Subcutaneous abdominal adipose tissue (tissue), 5 donors: ENCODE measurements at regions not wholly inside any gene's neighbourhood (a gene's known extent, or its start where the extent isn't known, plus 50 kb on each side); places are given as distances from the start of the nearest gene placed in this dataset.

ENCODE experiments used
- H3K27ac ChIP-seq: one replicate; pipeline ENCODE4 v1.7.0; 2013; ENCODE audit warnings: low read depth, mild to moderate bottlenecking, inconsistent platforms, low read length, moderate library complexity
- H3K27me3 ChIP-seq, 5 donors: one replicate each; pipeline ENCODE4 v1.7.0; 2013; ENCODE audit warnings: low read length in 5 of 5, inconsistent platforms in 1 of 5; ENCODE audit not compliant: control insufficient read depth in 5 of 5, insufficient read depth in 4 of 5
- H3K36me3 ChIP-seq, 5 donors: one replicate each; pipeline ENCODE4 v1.7.0; 2013; ENCODE audit warnings: low read length in 5 of 5; ENCODE audit not compliant: control insufficient read depth in 5 of 5, insufficient read depth in 5 of 5
- H3K4me1 ChIP-seq, 5 donors: one replicate each; pipeline ENCODE4 v1.7.0; 2013; ENCODE audit warnings: low read length in 5 of 5, mild to moderate bottlenecking in 3 of 5, moderate library complexity in 1 of 5; ENCODE audit not compliant: control insufficient read depth in 5 of 5, insufficient read depth in 5 of 5
- H3K4me3 ChIP-seq, 5 donors: one replicate each; pipeline ENCODE4 v1.7.0; 2013; ENCODE audit warnings: low read length in 5 of 5, low read depth in 1 of 5
- H3K9ac ChIP-seq, 5 donors: one replicate each; pipeline ENCODE4 v1.7.0; 2013; ENCODE audit warnings: low read length in 5 of 5, mild to moderate bottlenecking in 4 of 5, moderate library complexity in 3 of 5
- H3K9me3 ChIP-seq, 5 donors: one replicate each; pipeline ENCODE4 v1.7.0; 2013; ENCODE audit warnings: low read length in 5 of 5; ENCODE audit not compliant: control insufficient read depth in 5 of 5
- donor health status: healthy.
- donor health status: healthy.
- donor health status: healthy.
- donor health status: healthy.
- donor health status: healthy.

DNA sequence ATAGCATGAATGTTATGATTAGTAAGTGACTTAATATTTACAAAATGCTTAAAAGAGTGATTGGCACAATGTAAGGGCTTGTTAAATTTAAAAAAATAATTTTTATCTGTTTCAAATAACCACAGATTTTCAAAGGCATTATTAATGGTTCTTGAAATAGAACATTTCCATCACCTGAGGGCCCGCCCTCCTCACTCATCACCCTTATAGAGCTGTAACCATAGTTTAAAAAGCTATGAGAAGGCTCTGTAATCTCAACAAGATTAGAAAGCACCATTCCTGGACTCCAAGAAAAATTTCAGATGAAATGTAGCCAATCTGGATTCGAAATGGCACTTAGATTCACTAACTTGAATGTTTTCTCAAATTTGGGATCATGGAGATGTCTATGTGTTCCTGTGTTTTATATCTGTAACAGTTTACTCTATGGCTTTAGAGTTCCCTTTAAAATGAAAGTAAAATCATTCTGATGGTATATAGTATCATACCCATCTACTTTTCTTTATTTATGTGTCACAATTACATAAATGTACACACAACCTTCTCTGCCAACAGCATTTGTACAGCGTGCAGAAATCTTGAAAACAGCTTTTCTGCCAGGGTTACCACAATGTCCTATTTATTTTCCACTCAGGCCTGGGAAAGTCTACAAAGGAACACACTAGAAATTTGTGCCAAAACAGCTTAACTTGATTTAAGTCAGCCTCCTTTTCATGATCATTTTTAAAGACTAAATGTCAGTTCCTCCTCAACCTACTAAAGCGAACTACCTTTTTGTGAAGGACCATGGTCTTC is 207.7 kb downstream of the TBX18 start:
- Histone ChIP-seq H3K27ac (no peak overlapping the region), H3K9me3 (no peaks in the 10 kb centered on the region), H3K9ac (no peak overlapping the region), H3K27me3 (no peaks in the 10 kb centered on the region), H3K4me1 (peaks cover 0 to 14% (median 3%) of the 10 kb centered on the region in 5 donors), H3K4me3 (no peak overlapping the region), H3K36me3 (no peaks in the 10 kb centered on the region)

DNA sequence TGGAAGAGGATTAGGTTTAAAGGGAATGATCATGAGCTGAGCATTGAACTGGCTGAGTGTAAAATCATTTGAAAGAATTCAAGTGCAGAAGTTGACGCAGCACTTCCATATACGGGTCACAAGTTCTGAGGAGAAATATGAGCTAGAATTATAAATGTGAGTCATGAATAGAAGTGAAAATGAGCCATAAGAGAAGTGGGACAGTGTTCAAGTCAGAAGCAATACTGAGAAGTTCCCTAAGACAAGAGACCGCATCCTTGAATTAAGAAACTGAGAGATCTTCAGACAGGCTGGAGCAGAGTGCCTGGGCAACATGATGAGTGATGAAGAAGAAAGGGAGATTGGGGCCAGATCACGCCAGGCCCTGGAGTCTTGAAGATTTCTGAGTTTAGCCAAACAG is 209.7 kb downstream of the TBX18 start:
- H3K36me3 ChIP-seq: no peaks in the 10 kb centered on the region
- no peak overlapping the region for H3K27ac ChIP-seq
- no peak overlapping the region for H3K4me3 ChIP-seq
- no peak overlapping the region for H3K9ac ChIP-seq
- H3K9me3 ChIP-seq: no peaks in the 10 kb centered on the region
- H3K27me3 ChIP-seq: no peaks in the 10 kb centered on the region
- peaks cover 0 to 14% (median 3%) of the 10 kb centered on the region in 5 donors for H3K4me1 ChIP-seq

DNA sequence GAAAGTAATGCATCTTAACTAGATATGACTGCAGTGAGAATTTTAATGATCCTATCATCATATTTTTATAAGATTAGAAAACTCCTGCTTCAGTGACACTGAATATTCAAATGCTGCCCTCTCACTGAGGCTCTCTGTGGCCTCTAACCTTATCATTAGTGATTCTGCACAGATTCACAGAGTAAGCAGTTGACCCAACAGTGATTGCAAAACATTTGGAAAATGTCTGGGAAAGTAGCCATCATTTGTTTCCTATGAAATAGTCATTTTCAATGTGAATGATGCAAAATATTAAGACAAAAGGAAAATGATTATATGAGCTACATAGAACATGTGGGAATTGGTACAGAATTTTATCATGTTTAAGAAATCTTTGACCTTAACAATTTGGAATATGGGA is 210.3 kb downstream of the TBX18 start:
- Histone ChIP-seq H3K4me1 (peaks cover 0 to 14% (median 3%) of the 10 kb centered on the region in 5 donors), H3K27me3 (no peaks in the 10 kb centered on the region), H3K36me3 (no peaks in the 10 kb centered on the region), H3K27ac (no peak overlapping the region), H3K9me3 (no peaks in the 10 kb centered on the region), H3K4me3 (no peak overlapping the region), H3K9ac (no peak overlapping the region)

DNA sequence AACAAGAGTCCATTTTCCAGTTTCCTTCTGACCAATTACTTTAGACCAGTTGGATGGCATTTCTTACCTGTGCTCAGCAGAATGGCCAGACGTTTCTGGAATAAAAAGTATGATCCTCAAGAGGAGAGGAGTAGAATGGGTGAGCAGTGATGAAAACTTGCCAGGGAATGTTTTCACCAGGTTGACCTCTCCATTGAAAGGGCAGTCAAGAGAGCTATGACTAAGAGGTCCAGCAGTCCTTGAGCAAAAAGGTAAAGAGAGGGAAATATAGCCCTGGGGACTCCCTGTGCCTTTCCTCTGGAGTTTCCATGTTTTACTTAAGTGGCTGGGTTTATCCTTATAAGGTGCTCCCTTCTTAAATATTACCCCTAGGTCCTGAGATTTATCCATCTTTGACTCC is 210.9 kb downstream of the TBX18 start:
- H3K27ac ChIP-seq: no peak overlapping the region
- H3K9ac ChIP-seq: no peak overlapping the region
- no peaks in the 10 kb centered on the region for H3K36me3 ChIP-seq
- H3K9me3 ChIP-seq: no peaks in the 10 kb centered on the region
- no peak overlapping the region for H3K4me3 ChIP-seq
- H3K27me3 ChIP-seq: no peaks in the 10 kb centered on the region
- peaks cover 0 to 14% (median 3%) of the 10 kb centered on the region in 5 donors for H3K4me1 ChIP-seq

DNA sequence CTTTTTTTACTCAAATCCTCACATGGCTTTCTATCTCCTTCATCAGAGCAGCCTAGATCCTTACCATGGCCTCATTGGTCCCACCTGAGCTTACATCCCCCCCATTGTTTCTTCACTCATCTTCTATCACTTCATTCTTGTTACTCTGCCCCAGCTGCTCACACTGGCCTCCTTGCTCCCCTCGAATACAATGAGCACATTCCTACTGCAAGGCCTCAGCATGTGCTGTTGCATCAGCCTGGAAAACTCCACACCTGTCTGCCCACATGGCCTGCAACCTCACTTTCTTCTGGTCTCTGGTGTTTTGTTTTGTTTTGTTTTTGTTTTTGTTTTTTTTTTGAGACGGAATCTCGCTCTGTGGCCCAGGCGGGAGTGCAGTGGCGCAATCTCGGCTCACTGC is 212.6 kb downstream of the TBX18 start:
- no peaks in the 10 kb centered on the region for H3K27me3 ChIP-seq
- peaks cover 0 to 11% (median 3%) of the 10 kb centered on the region in 5 donors for H3K4me1 ChIP-seq
- H3K4me3 ChIP-seq: no peak overlapping the region
- no peaks in the 10 kb centered on the region for H3K9me3 ChIP-seq
- H3K27ac ChIP-seq: no peak overlapping the region
- H3K9ac ChIP-seq: no peak overlapping the region
- H3K36me3 ChIP-seq: no peaks in the 10 kb centered on the region

DNA sequence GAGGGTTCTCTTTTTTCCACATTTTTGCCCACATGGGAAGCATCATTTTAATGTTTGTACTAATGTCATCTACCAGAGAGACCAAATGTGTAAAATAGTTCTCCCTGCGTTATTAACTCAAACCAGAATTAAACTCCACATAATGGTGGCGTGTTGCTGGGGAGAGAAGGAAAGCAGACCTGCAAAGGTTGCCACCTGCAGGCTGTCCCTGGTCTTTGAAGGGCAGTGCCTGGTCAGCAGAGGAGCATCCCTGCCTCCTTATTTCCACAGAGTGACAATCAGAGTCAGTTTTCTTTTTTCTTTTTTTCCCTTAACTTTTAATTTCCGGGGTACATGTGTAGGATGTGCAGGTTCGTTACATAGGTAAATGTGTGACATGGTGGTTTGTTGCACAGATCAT is 214.5 kb downstream of the TBX18 start:
- Histone ChIP-seq H3K4me1 (peaks cover 0 to 10% (median 3%) of the 10 kb centered on the region in 5 donors), H3K27me3 (no peaks in the 10 kb centered on the region), H3K27ac (no peak overlapping the region), H3K9me3 (no peaks in the 10 kb centered on the region), H3K9ac (no peak overlapping the region), H3K4me3 (no peak overlapping the region), H3K36me3 (no peaks in the 10 kb centered on the region)

DNA sequence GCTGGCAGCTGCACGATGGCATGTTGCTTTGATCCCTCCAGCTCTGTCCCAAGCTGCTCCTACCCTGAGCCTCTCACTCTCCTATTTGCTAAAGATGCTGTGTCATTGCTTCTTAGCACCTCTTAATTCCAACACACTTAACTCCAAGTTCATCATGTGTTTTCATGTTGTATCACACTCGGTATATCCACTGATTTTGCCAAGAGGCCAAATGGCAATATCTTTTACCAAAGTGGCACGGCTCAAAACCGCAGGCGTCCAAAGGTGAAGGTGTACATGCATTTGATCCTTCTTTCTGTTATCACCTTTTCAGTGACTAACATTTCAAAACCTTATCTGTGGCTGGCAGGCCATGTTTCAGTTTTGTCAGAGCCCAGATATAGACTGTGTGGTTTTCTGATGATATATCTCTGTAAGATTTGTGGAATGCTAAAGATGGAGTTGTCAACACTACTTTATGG is 217.0 kb downstream of the TBX18 start:
- no peaks in the 10 kb centered on the region for H3K9me3 ChIP-seq
- no peaks in the 10 kb centered on the region for H3K36me3 ChIP-seq
- H3K27ac ChIP-seq: no peak overlapping the region
- H3K4me3 ChIP-seq: no peak overlapping the region
- no peaks in the 10 kb centered on the region for H3K27me3 ChIP-seq
- no peak overlapping the region for H3K9ac ChIP-seq
- H3K4me1 ChIP-seq: peaks cover 0 to 5% (median 0%) of the 10 kb centered on the region in 5 donors

DNA sequence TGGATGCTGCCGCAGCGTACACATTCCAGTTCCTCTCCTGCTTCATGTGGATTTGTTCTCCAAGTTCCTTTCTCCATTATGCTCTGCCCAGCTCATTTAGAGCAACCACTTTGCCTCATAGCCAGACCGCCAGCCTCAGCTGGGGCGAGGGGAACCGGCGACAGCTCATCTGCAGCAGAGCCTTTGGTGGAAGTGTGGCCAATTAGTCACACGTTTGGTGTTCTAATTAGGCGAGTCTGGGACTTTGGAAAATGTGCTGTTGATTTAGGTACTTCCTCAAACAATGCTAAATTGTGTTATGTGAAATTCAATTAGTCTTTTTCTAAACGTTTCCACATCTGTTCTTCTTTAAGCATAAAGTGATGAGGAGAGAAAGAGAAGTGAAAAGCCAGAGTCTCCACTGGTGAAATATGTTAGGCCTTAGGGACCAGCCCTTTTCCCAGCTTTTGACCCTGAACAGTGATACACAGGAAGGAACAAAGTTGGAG is 217.9 kb downstream of the TBX18 start:
- H3K9ac ChIP-seq: no peak overlapping the region
- no peaks in the 10 kb centered on the region for H3K36me3 ChIP-seq
- H3K27me3 ChIP-seq: no peaks in the 10 kb centered on the region
- peaks cover 0 to 2% (median 0%) of the 10 kb centered on the region in 5 donors for H3K9me3 ChIP-seq
- peaks cover 0 to 5% (median 0%) of the 10 kb centered on the region in 5 donors for H3K4me1 ChIP-seq
- no peak overlapping the region for H3K4me3 ChIP-seq
- no peak overlapping the region for H3K27ac ChIP-seq

DNA sequence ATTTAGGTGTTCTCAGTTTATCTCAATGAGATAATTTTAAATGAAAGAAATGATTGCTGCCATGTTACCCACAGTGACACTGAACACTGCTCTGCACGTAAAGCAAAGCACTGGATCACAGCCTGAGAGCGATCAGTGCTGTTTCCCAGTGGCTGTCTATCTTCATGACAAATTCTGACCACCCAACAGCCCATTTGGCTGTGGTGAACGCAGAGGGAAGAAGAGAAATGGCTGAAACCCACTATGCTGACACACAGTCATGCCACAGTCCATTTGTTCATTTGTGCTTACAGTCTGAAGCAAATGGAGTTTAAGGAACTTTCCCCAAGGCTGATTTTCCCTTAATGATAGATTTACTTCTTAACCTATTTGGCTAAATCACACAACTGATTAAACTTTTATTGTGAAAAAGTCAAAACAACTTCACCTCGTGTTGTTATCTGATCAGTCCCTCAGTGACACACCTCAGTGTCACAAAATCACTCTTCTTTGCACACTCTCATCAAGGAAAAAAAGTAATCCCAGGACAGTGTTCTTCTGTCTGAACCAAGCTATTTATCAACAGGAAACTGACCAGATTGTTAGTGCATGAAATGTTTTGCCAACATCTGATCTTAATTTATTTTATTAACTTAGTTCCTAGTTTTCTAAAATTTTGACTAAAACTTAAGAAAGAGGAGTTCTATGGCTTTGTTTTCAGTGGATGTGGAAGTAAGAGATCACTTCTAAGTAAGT is 225.1 kb downstream of the TBX18 start:
- no peaks in the 10 kb centered on the region for H3K4me1 ChIP-seq
- no peak overlapping the region for H3K27ac ChIP-seq
- peaks cover 0 to 2% (median 0%) of the 10 kb centered on the region in 5 donors for H3K9me3 ChIP-seq
- H3K9ac ChIP-seq: no peak overlapping the region
- no peaks in the 10 kb centered on the region for H3K27me3 ChIP-seq
- H3K4me3 ChIP-seq: no peak overlapping the region
- H3K36me3 ChIP-seq: no peaks in the 10 kb centered on the region
